ENCODE measurements at regions not wholly inside any gene's neighbourhood (a gene's known extent, or its start where the extent isn't known, plus 50 kb on each side); places are given as distances from the start of the nearest gene placed in this dataset.

DNA sequence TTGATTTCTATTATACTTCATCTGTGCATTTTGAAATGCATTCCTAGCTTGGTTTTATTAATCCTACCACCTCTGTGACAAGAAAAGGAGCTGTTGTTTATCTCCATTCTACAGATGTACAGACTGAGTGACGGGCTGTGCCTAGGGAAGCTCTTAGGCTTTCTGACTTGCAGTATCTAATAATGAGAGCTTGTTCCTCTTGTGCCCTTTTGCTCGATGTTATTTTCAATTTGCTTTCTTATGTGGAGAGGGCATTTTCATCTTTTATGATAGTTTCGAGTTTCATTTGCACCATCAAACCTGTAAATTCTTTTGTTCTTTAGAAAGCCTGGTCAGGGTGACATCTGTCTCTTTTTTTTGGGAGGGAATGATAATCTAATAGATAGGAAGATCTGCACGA lies 256.5 kb downstream of the C4orf33 start:
- TF ChIP-seq CTCF (conservative IDR thresholded peaks at IDR 0.05; ENCODE audit: low read depth, low read length) = no peak
- TF ChIP-seq EZH2 (IDR thresholded peaks at IDR 0.05; ENCODE audit: borderline replicate concordance, low read depth, low read length, poor library complexity, severe bottlenecking) = no peak
- intact Hi-C loops (cut with micrococcal nuclease; ENCODE audit: unreplicated experiment) = no loop called here
- Histone ChIP-seq H3K9me3 (ENCODE audit: low read depth, low read length, poor library complexity, severe bottlenecking) (no peaks in the 10 kb centered on the region), H3K4me3 (ENCODE audit: low read depth, low read length, poor library complexity, severe bottlenecking) (no peak overlapping the region), H3K4me1 (ENCODE audit: insufficient read depth, low read length, poor library complexity, severe bottlenecking) (no peaks in the 10 kb centered on the region), H3K36me3 (ENCODE audit: insufficient read depth, low read length, poor library complexity, severe bottlenecking) (no peaks in the 10 kb centered on the region), H3K27ac (ENCODE audit: low read depth, low read length, poor library complexity, severe bottlenecking) (no peak overlapping the region), H3K27me3 (replicated peaks; ENCODE audit: insufficient read depth, low read depth, low read length, poor library complexity) (no peaks in the 10 kb centered on the region)
- DNase-seq (ENCODE audit: low spot score) = no peak
- no TSS peak for BruUV-seq (replicated peaks)
- CTCF ChIA-PET = no interaction called here
- POLR2A ChIA-PET (ENCODE audit: low non-redundant PET) = no interaction called here

DNA sequence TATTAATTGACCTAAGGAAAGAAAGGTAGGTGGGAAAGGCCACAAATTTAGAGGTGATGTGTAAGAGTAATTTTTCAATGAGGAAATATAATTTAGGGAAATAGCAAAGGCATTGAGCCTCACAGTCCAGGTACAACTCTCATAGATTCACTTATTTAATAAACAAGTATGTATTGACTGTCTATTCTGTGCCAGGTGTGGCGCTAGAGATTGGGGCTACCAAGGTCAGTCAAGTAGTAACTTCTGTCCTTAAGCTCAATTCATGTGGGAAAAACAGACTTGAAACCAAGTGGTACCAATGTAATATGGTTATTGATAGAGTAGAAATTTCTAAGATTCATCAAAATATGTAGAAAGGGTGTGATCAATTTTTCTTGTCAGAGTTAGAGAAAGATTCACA lies 257.5 kb downstream of the C4orf33 start:
- no peak overlapping the region for H3K4me3 ChIP-seq (ENCODE audit: low read depth, low read length, poor library complexity, severe bottlenecking)
- H3K9me3 ChIP-seq (ENCODE audit: low read depth, low read length, poor library complexity, severe bottlenecking) = no peaks in the 10 kb centered on the region
- CTCF ChIA-PET = no interaction called here
- BruUV-seq (replicated peaks) = no TSS peak
- TF ChIP-seq EZH2 (IDR thresholded peaks at IDR 0.05; ENCODE audit: borderline replicate concordance, low read depth, low read length, poor library complexity, severe bottlenecking) (no peak), CTCF (conservative IDR thresholded peaks at IDR 0.05; ENCODE audit: low read depth, low read length) (no peak)
- intact Hi-C loops (cut with micrococcal nuclease; ENCODE audit: unreplicated experiment) = no loop called here
- no peak for DNase-seq (ENCODE audit: low spot score)
- POLR2A ChIA-PET (ENCODE audit: low non-redundant PET) = no interaction called here
- H3K36me3 ChIP-seq (ENCODE audit: insufficient read depth, low read length, poor library complexity, severe bottlenecking) = no peaks in the 10 kb centered on the region
- H3K4me1 ChIP-seq (ENCODE audit: insufficient read depth, low read length, poor library complexity, severe bottlenecking) = no peaks in the 10 kb centered on the region
- H3K27ac ChIP-seq (ENCODE audit: low read depth, low read length, poor library complexity, severe bottlenecking) = no peak overlapping the region
- H3K27me3 ChIP-seq (replicated peaks; ENCODE audit: insufficient read depth, low read depth, low read length, poor library complexity) = no peaks in the 10 kb centered on the region

GRCh38 chr4:129355031-129355430 lies 259.1 kb downstream of the C4orf33 start:
- ChIA-PET POLR2A (ENCODE audit: low non-redundant PET) (no interaction called here), CTCF (no interaction called here)
- Histone ChIP-seq H3K36me3 (ENCODE audit: insufficient read depth, low read length, poor library complexity, severe bottlenecking) (no peaks in the 10 kb centered on the region), H3K27ac (ENCODE audit: low read depth, low read length, poor library complexity, severe bottlenecking) (no peak overlapping the region), H3K4me3 (ENCODE audit: low read depth, low read length, poor library complexity, severe bottlenecking) (no peak overlapping the region), H3K4me1 (ENCODE audit: insufficient read depth, low read length, poor library complexity, severe bottlenecking) (no peaks in the 10 kb centered on the region), H3K27me3 (replicated peaks; ENCODE audit: insufficient read depth, low read depth, low read length, poor library complexity) (no peaks in the 10 kb centered on the region), H3K9me3 (ENCODE audit: low read depth, low read length, poor library complexity, severe bottlenecking) (no peaks in the 10 kb centered on the region)
- no peak for DNase-seq (ENCODE audit: low spot score)
- TF ChIP-seq CTCF (conservative IDR thresholded peaks at IDR 0.05; ENCODE audit: low read depth, low read length) (no peak), EZH2 (IDR thresholded peaks at IDR 0.05; ENCODE audit: borderline replicate concordance, low read depth, low read length, poor library complexity, severe bottlenecking) (no peak)
- no TSS peak for BruUV-seq (replicated peaks)
- intact Hi-C loops (cut with micrococcal nuclease; ENCODE audit: unreplicated experiment) = no loop called here

All from A673 (cell line).